Karpas-422 (cell line): ENCODE measurements at regions not wholly inside any gene's neighbourhood (a gene's known extent, or its start where the extent isn't known, plus 50 kb on each side); places are given as distances from the start of the nearest gene placed in this dataset.

Source experiments
- DNase-seq: peaks from one replicate; pipeline ENCODE4 v3.0.0-alpha.2; 2015
- H2AFZ ChIP-seq: fragments of 200-600 bp; sonication (generic); 2 replicates; pipeline ENCODE4 v1.6.1; 2014; ENCODE audit warnings: antibody characterized with exemption, low read length, mixed read lengths
- H3K27ac ChIP-seq: fragments of 200-600 bp; sonication (generic); 2 replicates; pipeline ENCODE4 v1.5.1; 2014; ENCODE audit warnings: mild to moderate bottlenecking, low read length, moderate library complexity
- H3K27me3 ChIP-seq: fragments of 200-600 bp; sonication (generic); 2 replicates; pipeline ENCODE4 v1.6.1; 2014; ENCODE audit warnings: low read length, mixed read lengths
- H3K36me3 ChIP-seq: fragments of 200-600 bp; sonication (generic); 2 replicates; pipeline ENCODE4 v1.6.1; 2014; ENCODE audit warnings: low read length, mixed read lengths; ENCODE audit not compliant: insufficient read depth
- H3K4me1 ChIP-seq: fragments of 200-600 bp; sonication (generic); 2 replicates; pipeline ENCODE4 v1.6.1; 2014; ENCODE audit warnings: mild to moderate bottlenecking, low read length, mixed read lengths
- H3K4me2 ChIP-seq: fragments of 200-600 bp; sonication (generic); 2 replicates; pipeline ENCODE4 v1.6.1; 2014; ENCODE audit warnings: low read length, low read depth, mild to moderate bottlenecking; ENCODE audit not compliant: poor library complexity, severe bottlenecking
- H3K4me3 ChIP-seq: fragments of 200-600 bp; sonication (generic); 2 replicates; pipeline ENCODE4 v1.5.1; 2014; ENCODE audit warnings: mild to moderate bottlenecking, antibody characterized with exemption, low read length, mixed read lengths
- H3K79me2 ChIP-seq: fragments of 200-600 bp; sonication (generic); 2 replicates; pipeline ENCODE4 v1.6.1; 2014; ENCODE audit warnings: mild to moderate bottlenecking, low read length, mixed read lengths
- H3K9ac ChIP-seq: fragments of 200-600 bp; sonication (generic); 2 replicates; pipeline ENCODE4 v1.6.0; 2014; ENCODE audit warnings: low read length
- H3K9me2 ChIP-seq: fragments of 200-600 bp; sonication (generic), shearing (Covaris generic); replicated peaks from 2 replicates; pipeline ENCODE4 v1.6.0; 2014; ENCODE audit warnings: mild to moderate bottlenecking, low read length, moderate library complexity; ENCODE audit not compliant: insufficient read depth
- H3K9me3 ChIP-seq: fragments of 300-700, 200-600 bp; sonication (generic); 2 replicates; pipeline ENCODE4 v1.6.1; 2014; ENCODE audit warnings: low read length, mixed read lengths
- H4K20me1 ChIP-seq: fragments of 200-600 bp; sonication (generic); 2 replicates; pipeline ENCODE4 v1.6.1; 2014; ENCODE audit warnings: mild to moderate bottlenecking, antibody characterized with exemption, low read length, low read depth; ENCODE audit not compliant: insufficient read depth

DNA sequence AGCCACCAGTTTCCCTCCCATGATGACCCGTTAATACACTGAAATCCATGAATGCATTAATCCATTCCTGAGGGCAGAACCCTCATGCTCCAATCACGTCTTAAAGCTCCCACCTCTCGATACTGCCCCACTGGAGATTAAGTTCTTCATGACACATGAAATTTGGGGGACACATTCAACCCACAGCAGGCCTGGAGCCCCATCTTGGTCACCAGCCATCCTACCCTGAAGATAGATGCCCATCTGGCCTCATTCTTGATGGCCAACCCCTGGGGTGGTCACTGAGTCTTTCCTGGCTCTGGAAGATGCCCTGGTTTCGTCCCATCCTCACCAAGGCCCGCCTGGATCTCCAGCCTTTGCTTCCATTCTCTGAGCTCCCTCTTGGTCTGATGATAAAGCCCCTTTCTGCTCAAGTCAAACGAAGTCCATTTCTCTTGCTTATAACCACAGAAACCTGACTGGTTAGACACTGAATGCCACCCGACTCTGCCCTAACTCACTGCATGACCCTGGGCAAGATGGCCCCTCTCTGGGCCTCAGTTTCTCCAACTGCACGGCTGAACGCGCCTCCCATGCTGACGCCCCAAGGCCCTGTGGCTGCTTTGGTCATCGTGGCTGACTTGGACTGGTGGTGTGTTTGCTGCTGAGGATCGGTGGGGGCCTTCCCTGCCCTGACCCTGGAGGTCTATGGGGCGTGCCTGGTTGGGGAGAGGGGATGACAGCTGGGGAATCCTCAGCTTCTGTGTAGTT, 138.4 kb upstream of the IER5L start:
- Histone ChIP-seq H3K4me1 (peaks cover 14% of the 10 kb centered on the region), H3K27ac (no peak overlapping the region), H3K79me2 (no peaks in the 10 kb centered on the region), H2AFZ (no peak overlapping the region), H3K4me3 (no peak overlapping the region), H3K27me3 (no peaks in the 10 kb centered on the region), H4K20me1 (no peaks in the 10 kb centered on the region), H3K9me2 (no peaks in the 10 kb centered on the region), H3K9ac (no peak overlapping the region), H3K4me2 (no peak overlapping the region), H3K36me3 (no peaks in the 10 kb centered on the region), H3K9me3 (no peaks in the 10 kb centered on the region)
- no peak for DNase-seq

DNA sequence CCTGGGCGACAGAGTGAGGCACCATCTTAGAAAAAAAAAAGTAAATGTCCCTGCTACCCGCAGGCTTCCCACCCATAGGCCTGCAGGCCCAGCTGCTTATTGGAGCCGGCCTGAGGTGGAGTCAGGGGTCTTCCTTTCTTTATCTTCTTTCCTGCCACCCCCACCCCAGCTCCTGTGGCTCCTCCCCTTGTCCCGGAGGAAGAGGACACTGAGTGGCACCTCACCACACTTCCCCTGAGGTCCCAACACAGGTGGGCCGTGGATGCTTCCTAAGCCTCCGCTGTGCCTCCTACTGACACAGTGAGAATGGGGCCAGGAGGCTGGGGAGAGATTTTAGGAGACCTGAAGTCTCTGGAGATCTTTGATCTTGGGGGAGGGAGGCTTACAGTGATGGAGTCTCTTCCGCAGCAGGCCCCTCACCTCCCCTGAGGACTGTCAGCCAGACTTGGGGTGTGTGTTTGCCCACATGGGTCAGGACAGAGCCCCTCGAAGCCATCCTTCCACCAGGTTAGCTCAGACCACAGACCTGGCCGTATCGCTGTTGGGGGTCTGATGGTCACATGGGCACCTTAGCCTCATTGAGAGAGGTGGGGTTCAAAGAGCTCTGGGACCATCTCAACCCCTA, 135.4 kb upstream of the IER5L start:
- H3K9me3 ChIP-seq, result no peaks in the 10 kb centered on the region
- H2AFZ ChIP-seq, result no peak overlapping the region
- no peak for DNase-seq
- no peak overlapping the region for H3K9ac ChIP-seq
- no peak overlapping the region for H3K27ac ChIP-seq
- no peak overlapping the region for H3K4me3 ChIP-seq
- H3K4me2 ChIP-seq, result no peak overlapping the region
- H3K79me2 ChIP-seq, result no peaks in the 10 kb centered on the region
- no peaks in the 10 kb centered on the region for H3K9me2 ChIP-seq
- H4K20me1 ChIP-seq, result no peaks in the 10 kb centered on the region
- H3K27me3 ChIP-seq, result no peaks in the 10 kb centered on the region; the same call in 1 of the 2 replicates
- H3K36me3 ChIP-seq, result no peaks in the 10 kb centered on the region
- H3K4me1 ChIP-seq, result peaks cover 3% of the 10 kb centered on the region; the same call in 1 of the 2 replicates

DNA sequence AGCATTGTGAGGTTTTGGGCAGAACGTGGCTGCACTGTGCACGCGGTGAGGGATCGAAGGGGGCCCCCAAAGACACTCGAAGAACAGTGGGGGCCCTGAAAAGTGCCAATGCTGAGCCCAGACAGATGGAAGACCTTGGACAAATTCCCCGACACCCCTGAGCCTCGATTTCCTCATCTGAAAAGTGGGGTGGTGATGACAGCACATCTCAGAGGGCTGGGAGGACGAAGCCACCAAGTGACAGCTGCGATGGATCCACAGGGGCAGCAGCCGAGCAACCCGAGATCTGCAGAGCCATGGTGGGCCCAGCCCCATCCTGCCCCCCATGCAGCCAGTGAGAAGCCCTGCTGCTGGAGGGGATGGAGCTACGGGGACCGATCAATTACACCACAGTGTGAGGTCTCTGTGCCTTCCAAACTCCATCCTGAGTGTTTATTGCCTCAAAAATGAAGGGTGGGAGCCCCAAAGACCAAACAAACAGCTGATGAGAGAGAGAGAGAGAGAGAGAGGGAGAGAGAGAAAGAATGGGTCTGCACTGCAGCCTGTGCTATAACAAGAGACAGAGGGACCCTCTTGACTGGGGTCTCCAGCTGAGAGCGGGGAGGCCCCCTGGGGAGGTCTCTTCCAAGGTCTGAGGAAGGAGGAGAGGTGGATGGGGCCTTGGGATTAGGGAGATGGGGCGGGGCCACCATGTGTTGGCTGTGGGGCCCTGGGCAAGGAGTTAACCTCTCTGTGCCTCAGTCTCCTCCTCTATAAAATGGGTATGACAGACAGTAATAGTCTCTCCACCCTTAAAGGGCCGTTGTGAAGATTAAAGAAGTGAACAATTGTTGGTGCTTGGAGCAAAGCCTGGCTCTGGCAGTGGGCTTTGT, 134.4 kb upstream of the IER5L start:
- H3K9ac ChIP-seq, result no peak overlapping the region
- H3K9me2 ChIP-seq, result no peaks in the 10 kb centered on the region
- H3K36me3 ChIP-seq, result no peaks in the 10 kb centered on the region
- H4K20me1 ChIP-seq, result no peaks in the 10 kb centered on the region
- no peaks in the 10 kb centered on the region for H3K4me1 ChIP-seq
- no peaks in the 10 kb centered on the region for H3K79me2 ChIP-seq
- DNase-seq, result no peak
- no peaks in the 10 kb centered on the region; the same call in 1 of the 2 replicates for H3K27me3 ChIP-seq
- H3K4me2 ChIP-seq, result no peak overlapping the region
- no peak overlapping the region for H3K4me3 ChIP-seq
- no peak overlapping the region for H2AFZ ChIP-seq
- no peak overlapping the region for H3K27ac ChIP-seq
- H3K9me3 ChIP-seq, result no peaks in the 10 kb centered on the region

DNA sequence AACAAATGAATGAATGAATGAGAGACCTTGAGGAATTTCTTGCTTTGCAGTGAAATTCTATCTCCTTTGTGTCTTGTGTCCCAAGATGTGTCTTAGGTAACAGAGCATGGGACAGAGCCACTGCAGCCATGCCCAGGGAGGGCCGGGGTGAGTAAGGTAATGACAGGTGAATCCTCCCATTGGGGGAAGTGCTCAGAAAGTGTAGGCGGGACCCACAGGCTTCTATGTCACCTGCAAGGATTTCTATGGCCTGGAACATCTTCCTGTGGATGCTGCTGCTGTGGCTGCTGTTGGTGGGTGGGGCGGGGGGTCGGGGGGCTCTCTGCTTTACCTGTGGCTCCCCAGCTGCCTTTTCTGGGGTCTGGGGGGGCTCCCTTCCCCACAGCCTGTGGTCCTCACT, 133.6 kb upstream of the IER5L start:
- Histone ChIP-seq H3K27ac (no peak overlapping the region), H3K9me3 (no peaks in the 10 kb centered on the region), H3K9me2 (no peaks in the 10 kb centered on the region), H3K9ac (no peak overlapping the region), H3K4me1 (no peaks in the 10 kb centered on the region), H3K36me3 (no peaks in the 10 kb centered on the region), H2AFZ (no peak overlapping the region), H3K79me2 (no peaks in the 10 kb centered on the region), H3K4me3 (no peak overlapping the region), H4K20me1 (no peaks in the 10 kb centered on the region), H3K4me2 (no peak overlapping the region), H3K27me3 (no peaks in the 10 kb centered on the region; the same call in 1 of the 2 replicates)
- DNase-seq, result no peak

DNA sequence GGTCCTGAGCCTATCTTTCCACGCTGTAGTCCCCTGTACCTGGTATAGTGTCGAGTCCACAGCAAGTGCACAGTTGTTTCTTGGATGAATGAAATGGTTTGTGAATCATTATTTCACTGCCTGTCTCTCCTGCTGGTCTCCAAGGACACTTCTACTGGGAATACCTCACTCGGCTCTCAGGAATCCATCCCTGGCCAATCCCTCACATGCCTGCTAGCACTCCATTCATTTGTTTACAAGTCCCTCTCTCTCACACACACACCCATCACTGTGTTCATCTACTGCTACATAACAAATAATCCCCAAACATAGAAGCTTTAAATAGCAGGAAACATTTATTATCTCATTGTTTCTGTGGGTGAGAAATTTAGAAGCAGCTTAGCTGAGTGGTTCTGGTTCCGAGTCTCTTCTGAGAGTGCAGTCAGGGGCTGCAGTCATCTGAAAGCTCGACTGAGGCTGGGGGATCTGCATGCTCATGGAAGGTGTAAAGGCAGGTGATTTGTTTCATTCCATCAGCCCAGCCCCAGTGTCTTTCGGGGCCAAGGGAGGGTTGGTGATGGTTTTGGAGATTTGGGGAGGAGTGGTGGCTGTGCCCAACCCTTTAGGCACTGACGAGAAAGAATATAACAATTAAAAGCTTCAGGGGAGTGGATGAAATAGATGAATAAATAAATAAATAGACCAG, 132.7 kb upstream of the IER5L start:
- Histone ChIP-seq H3K79me2 (no peaks in the 10 kb centered on the region), H3K4me2 (no peak overlapping the region), H3K9ac (no peak overlapping the region), H3K4me1 (no peaks in the 10 kb centered on the region), H3K27ac (no peak overlapping the region), H4K20me1 (no peaks in the 10 kb centered on the region), H2AFZ (no peak overlapping the region), H3K4me3 (no peak overlapping the region), H3K36me3 (no peaks in the 10 kb centered on the region), H3K9me3 (no peaks in the 10 kb centered on the region), H3K27me3 (no peaks in the 10 kb centered on the region; the same call in 1 of the 2 replicates), H3K9me2 (no peaks in the 10 kb centered on the region)
- DNase-seq, result no peak

DNA sequence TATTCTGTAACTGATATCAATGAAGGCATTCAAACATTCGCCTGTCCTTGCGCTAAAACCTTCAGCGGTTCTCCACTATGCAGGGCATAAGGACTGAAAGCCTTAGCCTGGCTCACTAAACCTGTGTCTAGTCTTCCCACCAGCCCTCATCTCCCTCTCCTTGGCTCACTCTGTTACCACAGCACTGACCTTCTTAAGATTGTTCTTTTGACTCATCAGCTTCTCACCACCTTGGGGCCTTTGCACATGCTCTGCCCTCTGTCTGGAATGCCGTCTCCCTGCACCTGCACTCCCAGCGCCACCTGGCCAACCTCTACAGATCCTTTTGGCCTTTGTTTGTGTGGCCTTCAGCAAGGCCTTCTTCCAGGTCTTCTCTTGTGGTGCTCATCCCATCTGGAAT, 131.8 kb upstream of the IER5L start:
- Histone ChIP-seq H3K27me3 (no peaks in the 10 kb centered on the region; the same call in 1 of the 2 replicates), H3K79me2 (no peaks in the 10 kb centered on the region), H4K20me1 (no peaks in the 10 kb centered on the region), H3K27ac (no peak overlapping the region), H3K4me2 (no peak overlapping the region), H3K4me1 (no peaks in the 10 kb centered on the region), H3K4me3 (no peak overlapping the region), H3K9ac (no peak overlapping the region), H3K36me3 (no peaks in the 10 kb centered on the region), H2AFZ (no peak overlapping the region), H3K9me3 (no peaks in the 10 kb centered on the region), H3K9me2 (no peaks in the 10 kb centered on the region)
- no peak for DNase-seq

DNA sequence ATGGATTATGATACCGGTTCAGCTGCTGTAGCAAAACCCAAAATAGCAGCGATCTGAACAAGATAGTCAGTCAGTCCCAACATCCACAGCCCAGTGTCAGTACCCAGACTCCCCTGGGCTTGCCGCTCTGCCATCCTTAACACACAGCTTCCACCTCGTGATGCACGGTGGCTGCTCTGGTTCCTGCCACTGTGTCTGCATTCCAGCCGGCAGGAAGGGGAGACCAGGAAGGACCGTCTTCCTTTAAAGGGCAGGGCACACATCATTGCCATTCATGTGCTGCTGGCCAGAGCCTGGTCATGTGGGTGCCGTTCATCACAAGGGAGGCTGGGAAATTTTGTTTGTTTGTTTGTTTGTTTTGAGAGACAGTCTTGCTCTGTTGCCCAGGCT, 131.0 kb upstream of the IER5L start:
- Histone ChIP-seq H2AFZ (no peak overlapping the region), H3K9ac (no peak overlapping the region), H3K36me3 (no peaks in the 10 kb centered on the region), H3K9me3 (no peaks in the 10 kb centered on the region), H3K9me2 (no peaks in the 10 kb centered on the region), H4K20me1 (no peaks in the 10 kb centered on the region), H3K4me1 (no peaks in the 10 kb centered on the region), H3K27ac (no peak overlapping the region), H3K79me2 (no peaks in the 10 kb centered on the region), H3K4me2 (no peak overlapping the region), H3K27me3 (no peaks in the 10 kb centered on the region; the same call in 1 of the 2 replicates), H3K4me3 (no peak overlapping the region)
- no peak for DNase-seq
